K562 (cell line): ENCODE measurements at regions not wholly inside any gene's neighbourhood (a gene's known extent, or its start where the extent isn't known, plus 50 kb on each side); places are given as distances from the start of the nearest gene placed in this dataset.

Experiments used
- USF1 ChIP-seq: sonication (generic); formaldehyde crosslinking; IDR thresholded peaks from 2 replicates; pipeline ENCODE4 v1.9.0; 2022; ENCODE audit warnings: mild to moderate bottlenecking, missing genetic modification reagents
- ZNF318 ChIP-seq, 2 experiments: fragments of 450-650 bp; IDR thresholded peaks; 2 replicates each; pipeline ENCODE4 v1.6.1; 2016; ENCODE audit warnings: mild to moderate bottlenecking in 2 of 2, borderline replicate concordance in 1 of 2, low read depth in 1 of 2, moderate library complexity in 1 of 2
- ZNF324 ChIP-seq: fragments of 250-450 bp; sonication (Bioruptor Pico); IDR thresholded peaks from 2 replicates; pipeline ENCODE4 v1.4.0; 2020; ENCODE audit warnings: mild to moderate bottlenecking

DNA sequence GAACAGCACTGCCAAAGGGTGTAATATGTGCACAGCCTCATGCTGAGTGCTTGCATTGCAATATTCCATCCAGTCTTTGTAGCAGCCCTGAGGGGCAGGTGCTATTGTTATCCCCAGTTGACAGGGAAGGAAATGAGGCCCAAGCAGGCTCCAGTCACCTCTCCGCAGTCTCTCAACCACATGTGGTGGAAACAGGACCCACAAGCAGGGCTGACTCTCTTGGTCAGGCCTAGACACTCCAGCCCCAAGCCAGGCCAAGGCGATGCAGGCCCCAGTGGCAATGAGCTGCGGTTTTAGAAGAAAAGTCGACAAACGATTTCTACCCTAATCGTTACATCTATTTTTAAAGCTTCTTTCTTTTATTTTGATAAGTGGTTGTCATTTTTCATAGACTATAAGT is 52.6 kb upstream of the GADD45A start:
- no peak for TF ChIP-seq ZNF324 (CRISPR knock-in tag)
- TF ChIP-seq ZNF318 (IDR thresholded peaks at IDR 0.05; ENCODE audit: borderline replicate concordance in 1 of 2, low read depth in 1 of 2): no peak
- TF ChIP-seq USF1 (CRISPR knock-in tag): no peak
